ELR (cell line): ENCODE measurements at regions not wholly inside any gene's neighbourhood (a gene's known extent, or its start where the extent isn't known, plus 50 kb on each side); places are given as distances from the start of the nearest gene placed in this dataset.
"Not testable (repeated sequence)": the region's sequence is repeated elsewhere in the genome, so short reads cannot be mapped to it uniquely, and the experiment has no call there.

Source experiments
- DNase-seq: peaks from one replicate; pipeline ENCODE4 v3.0.0-alpha.2; 2015; ENCODE audit warnings: low read depth

DNA sequence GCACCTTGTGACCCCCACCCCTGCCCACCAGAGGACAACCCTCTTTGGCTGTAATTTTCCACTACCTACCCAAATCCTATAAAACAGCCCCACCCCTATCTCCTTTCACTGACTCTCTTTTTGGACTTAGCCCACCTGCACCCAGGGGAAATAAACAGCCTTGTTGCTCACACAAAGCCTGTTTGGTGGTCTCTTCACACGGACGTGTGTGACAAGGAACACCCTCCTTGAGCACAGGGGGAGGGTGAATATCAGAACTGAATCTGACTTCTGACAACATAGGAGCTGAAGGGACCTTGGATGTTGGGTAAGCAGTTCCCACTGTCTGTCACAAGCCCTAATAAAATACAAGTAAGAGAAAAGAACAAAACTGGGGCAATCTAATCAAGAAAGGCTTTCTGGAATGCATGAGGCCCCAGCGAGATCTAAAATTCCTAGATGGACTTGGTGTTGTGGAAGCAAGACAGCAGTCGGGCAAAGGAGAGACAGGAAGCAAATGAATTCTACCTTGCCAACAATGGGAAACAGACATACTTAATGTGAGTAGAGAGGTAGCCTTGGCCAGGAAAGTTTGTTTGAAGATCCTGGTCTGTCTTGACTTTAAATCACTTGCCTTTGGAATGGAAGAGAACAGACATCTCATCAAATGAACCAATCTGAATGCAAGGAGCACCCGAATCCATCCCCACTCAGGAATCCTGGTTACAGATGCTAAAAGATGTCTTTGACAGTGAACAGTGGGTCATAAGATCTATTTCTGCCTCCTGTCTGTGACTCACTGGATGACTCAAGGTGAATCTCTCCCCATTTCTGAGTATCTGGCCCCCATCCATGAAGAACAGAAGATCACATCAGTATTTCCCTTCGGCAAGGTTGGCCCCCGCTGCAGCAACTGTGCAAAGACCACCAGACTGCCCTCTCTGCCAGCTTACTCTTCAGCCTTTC, 53.3 kb downstream of the OLFML3 start:
- peak; percentile 90 for DNase-seq

DNA sequence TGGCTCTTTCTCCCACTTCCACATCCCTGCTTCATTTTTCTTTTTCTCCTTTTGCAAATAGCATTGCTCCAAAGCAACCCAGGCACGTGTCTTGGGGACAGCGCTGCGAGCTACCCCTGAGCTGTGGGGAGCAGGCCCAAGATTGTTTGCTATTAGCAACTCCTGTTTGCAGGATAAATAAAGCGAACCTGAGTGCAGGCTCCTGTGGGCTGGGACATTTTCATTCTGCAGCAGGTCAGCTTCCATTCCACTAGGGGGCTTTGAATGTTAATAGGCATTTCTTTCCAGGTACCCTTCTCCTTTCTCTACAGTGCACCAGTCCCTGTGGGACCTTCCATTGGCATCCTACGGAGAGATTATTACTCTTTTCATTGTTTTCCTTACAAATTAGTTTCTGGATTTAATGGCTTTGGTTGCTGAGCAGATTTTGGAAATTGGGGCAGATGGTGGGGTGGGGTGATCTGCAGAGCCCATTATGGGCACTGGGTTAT, 54.0 kb downstream of the OLFML3 start:
- DNase-seq: peak; percentile 50

DNA sequence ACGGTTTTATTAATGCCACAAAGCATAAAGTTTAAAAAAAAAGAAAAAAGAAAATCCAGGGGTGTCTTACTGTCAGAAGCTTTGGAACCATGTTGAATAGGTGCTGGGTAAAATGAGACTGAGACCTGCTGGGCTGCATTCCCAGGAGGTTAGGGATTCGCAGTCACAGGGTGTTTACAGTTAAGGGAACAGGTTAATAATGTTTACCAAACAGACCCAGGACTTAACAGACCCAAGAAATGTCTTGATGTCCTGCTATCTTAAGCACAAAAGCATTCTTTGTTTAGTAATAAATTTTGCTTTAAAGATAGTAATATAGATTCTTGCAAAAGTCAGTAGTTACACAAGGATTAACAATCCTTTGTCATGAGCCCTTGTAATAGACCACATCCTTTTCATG, 54.7 kb downstream of the OLFML3 start:
- DNase-seq: no peak

DNA sequence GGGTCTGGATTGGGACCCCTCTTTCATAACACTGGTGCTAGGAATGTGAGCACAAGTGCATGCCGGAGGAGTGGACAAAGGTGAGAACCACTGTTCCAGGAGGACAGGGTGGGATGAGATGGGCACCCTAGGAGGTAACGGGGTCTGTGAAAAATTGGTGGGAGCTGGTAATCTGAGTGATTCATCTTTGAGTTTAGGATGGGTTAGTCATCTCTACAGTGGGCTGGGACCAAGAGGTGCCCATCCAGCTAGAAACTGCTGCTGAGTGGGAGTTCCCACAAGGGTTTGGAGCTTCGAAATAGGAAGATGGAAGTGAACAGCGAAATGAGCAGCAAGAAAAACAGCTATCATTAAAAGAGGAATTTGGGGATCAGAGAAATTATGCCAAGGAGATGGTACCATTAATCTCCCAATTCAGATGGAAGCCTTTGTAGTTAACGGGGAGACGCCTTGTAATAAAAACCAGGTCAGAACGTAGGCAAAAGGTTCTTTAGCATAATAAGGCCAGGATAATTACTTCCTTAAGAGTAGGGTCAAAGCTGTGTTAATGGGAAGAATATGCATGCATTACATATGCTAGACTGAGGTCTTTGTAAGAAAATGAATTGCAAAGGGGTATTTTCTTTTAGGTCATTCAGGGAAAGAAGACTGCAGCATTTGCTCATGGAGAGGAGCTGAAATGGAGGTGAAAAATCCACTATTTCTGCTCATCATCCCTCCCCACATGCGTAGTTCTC, 55.5 kb downstream of the OLFML3 start:
- DNase-seq: no peak

DNA sequence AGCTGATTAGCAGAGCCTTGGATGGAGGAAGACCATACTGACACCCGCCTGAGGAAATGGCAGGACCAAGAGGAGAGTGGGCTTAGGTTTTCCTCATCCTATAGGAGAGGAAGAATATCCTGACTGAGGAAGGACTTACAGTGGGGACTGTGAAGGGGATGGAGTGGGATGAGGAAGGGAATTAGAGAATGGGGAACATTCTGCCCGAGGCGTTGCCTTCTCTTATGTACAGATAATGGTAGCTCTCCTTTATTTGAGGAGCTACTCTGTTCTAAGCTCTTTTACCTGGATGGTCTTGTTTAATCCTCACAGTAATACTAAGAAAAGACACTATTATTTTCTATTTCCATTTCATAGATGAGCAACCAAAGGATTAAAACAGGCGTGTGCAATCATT, 56.0 kb downstream of the OLFML3 start:
- no peak for DNase-seq

DNA sequence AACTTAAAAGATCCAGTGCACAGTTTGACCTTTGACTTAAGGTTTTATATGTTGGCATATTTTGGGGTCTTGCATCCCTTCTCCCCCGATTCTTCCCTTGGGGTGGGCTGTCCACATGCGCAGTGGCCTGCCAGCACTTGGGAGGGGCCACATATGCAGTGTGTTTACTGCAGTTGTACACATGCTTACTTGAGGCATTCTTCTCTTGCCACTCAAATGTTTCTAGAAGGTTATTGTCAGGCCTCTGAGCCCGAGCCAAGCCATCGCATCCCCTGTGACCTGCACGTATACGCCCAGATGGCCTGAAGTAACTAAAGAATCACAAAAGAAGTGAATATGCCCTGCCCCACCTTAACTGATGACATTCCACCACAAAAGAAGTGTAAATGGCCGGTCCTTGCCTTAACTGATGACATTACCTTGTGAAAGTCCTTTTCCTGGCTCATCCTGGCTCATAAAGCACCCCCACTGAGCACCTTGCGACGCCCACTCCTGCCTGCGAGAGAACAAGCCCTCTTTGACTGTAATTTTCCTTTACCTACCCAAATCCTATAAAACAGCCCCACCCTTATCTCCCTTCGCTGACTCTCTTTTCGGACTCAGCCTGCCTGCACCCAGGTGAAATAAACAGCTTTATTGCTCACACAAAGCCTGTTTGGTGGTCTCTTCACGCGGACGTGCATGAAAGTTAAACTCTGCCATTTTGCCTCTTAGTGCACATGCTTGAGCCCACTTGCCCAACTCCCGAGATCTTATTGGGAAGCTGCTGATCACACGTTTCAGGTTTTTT, 57.8 kb downstream of the OLFML3 start:
- not testable (repeated sequence) for DNase-seq

DNA sequence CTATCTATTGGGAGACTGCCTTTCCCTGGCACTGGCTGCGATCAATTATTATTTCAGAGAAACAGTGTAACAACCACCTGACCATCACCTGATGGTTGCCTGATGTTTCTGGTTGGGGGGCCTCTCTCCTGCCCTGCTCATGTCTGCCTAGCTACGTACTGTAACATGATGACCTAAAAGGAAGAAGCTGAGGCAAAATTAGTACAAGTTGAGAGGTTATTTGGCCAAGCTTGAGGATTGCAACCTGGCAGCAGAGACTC, 58.3 kb downstream of the OLFML3 start:
- DNase-seq: no peak

DNA sequence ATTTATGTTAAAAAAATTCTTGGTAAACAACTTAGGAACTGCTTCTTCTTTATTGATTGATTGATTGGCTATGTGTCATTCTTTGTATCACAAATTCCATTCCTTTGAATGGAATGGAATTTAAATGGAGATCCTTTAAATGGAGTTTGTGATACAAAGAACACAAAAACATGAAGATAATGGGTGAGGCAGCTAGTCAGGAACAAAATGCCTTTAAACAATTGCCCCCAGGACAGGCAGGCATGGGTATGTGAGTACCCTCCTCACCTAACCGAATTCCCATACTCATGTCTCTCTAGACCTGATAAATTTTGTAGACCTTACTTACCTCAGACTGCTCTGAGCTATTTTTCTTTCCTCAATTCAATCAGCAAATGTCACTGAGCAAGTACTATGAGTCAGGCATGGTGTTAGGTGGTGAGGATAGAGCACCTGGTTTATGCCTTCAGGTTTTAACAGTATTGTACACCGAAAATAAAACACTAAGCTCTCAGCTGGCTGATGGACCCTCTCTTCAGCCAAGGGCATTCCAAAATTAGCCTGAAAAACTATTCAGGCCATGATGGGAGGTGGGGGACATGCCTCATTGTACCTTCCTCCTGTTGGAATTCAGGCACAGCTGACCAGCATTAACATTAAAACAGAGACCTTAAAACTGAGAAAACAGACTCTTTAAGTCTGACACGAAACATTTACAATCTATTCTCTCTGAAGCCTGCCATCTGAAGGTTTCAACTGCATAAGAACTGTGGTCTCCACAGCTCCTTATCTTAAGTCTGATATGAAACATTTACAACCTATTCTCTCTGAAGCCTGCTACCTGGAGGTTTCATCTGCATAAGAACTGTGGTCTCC, 58.9 kb downstream of the OLFML3 start:
- DNase-seq: no peak
